Activated CD4-positive, alpha-beta T cell treated with anti-CD3 and anti-CD28 coated beads, Interleukin-2, amount 10 ng/mL, durations not matched to agents 24 days and 14 days (primary cell): ENCODE measurements at regions not wholly inside any gene's neighbourhood (a gene's known extent, or its start where the extent isn't known, plus 50 kb on each side); places are given as distances from the start of the nearest gene placed in this dataset.
"Not testable (repeated sequence)": the region's sequence is repeated elsewhere in the genome, so short reads cannot be mapped to it uniquely, and the experiment has no call there.

Experiments used
- DNase-seq: peaks from one replicate; pipeline ENCODE4 v3.0.0; 2022
- H3K27ac Mint-ChIP-seq: one replicate; pipeline ENCODE4 v1.8.0; 2022; ENCODE audit warnings: mild to moderate bottlenecking, mixed read lengths
- H3K27me3 Mint-ChIP-seq: one replicate; pipeline ENCODE4 v1.8.0; 2022; ENCODE audit warnings: mixed read lengths
- H3K36me3 Mint-ChIP-seq: one replicate; pipeline ENCODE4 v1.8.0; 2022; ENCODE audit warnings: low read depth, mild to moderate bottlenecking, mixed read lengths
- H3K4me1 Mint-ChIP-seq: one replicate; pipeline ENCODE4 v1.8.0; 2021; ENCODE audit warnings: mixed read lengths
- H3K4me3 Mint-ChIP-seq: one replicate; pipeline ENCODE4 v1.8.0; 2022; ENCODE audit warnings: mild to moderate bottlenecking, moderate library complexity, mixed read lengths
- H3K9me3 Mint-ChIP-seq: one replicate; pipeline ENCODE4 v1.8.0; 2021; ENCODE audit warnings: mixed read lengths
- intact Hi-C: fragments of 100-400 bp; cut with micrococcal nuclease; formaldehyde crosslinking; loops from one replicate; pipeline ENCODE4 v1.15.1; 2023

GRCh38 chr16:16917191-16917785 is 538.3 kb downstream of the NPIPA7 start:
- Mint-ChIP-seq H3K4me1 (no peaks in the 10 kb centered on the region), H3K27me3 (no peaks in the 10 kb centered on the region), H3K36me3 (no peaks in the 10 kb centered on the region), H3K27ac (no peak overlapping the region), H3K9me3 (no peaks in the 10 kb centered on the region), H3K4me3 (no peak overlapping the region)
- intact Hi-C loops: no loop called here
- DNase-seq: no peak

- H3K4me1 Mint-ChIP-seq: no peaks in the 10 kb centered on the region
- no peak for DNase-seq
- intact Hi-C loops: no loop called here
- H3K36me3 Mint-ChIP-seq: no peaks in the 10 kb centered on the region
- H3K9me3 Mint-ChIP-seq: no peaks in the 10 kb centered on the region
- no peak overlapping the region for H3K27ac Mint-ChIP-seq
- no peak overlapping the region for H3K4me3 Mint-ChIP-seq
- no peaks in the 10 kb centered on the region for H3K27me3 Mint-ChIP-seq
Measured at GRCh38 chr16:16923479-16923878, 544.5 kb downstream of the NPIPA7 start.

GRCh38 chr16:16924613-16925012 is 545.7 kb downstream of the NPIPA7 start:
- intact Hi-C loops: no loop called here
- no peaks in the 10 kb centered on the region for H3K27me3 Mint-ChIP-seq
- H3K9me3 Mint-ChIP-seq: no peaks in the 10 kb centered on the region
- no peaks in the 10 kb centered on the region for H3K36me3 Mint-ChIP-seq
- no peaks in the 10 kb centered on the region for H3K4me1 Mint-ChIP-seq
- H3K27ac Mint-ChIP-seq: no peak overlapping the region
- no peak for DNase-seq
- H3K4me3 Mint-ChIP-seq: no peak overlapping the region

- Mint-ChIP-seq H3K4me3 (no peak overlapping the region), H3K4me1 (no peaks in the 10 kb centered on the region), H3K36me3 (no peaks in the 10 kb centered on the region), H3K9me3 (no peaks in the 10 kb centered on the region), H3K27ac (no peak overlapping the region), H3K27me3 (no peaks in the 10 kb centered on the region)
- intact Hi-C loops: no loop called here
- no peak for DNase-seq
Measured at GRCh38 chr16:16925432-16925831, 545.3 kb downstream of the XYLT1 start.

GRCh38 chr16:16928532-16929109 is 542.1 kb downstream of the XYLT1 start:
- Mint-ChIP-seq H3K36me3 (no peaks in the 10 kb centered on the region), H3K4me3 (no peak overlapping the region), H3K27ac (no peak overlapping the region), H3K27me3 (no peaks in the 10 kb centered on the region), H3K9me3 (no peaks in the 10 kb centered on the region), H3K4me1 (no peaks in the 10 kb centered on the region)
- intact Hi-C loops: no loop called here
- DNase-seq: no peak

GRCh38 chr16:16930309-16931000 is 540.3 kb downstream of the XYLT1 start:
- no peaks in the 10 kb centered on the region for H3K27me3 Mint-ChIP-seq
- H3K4me3 Mint-ChIP-seq: no peak overlapping the region
- intact Hi-C loops: no loop called here
- H3K4me1 Mint-ChIP-seq: no peaks in the 10 kb centered on the region
- no peaks in the 10 kb centered on the region for H3K9me3 Mint-ChIP-seq
- no peaks in the 10 kb centered on the region for H3K36me3 Mint-ChIP-seq
- no peak for DNase-seq
- H3K27ac Mint-ChIP-seq: no peak overlapping the region

- H3K36me3 Mint-ChIP-seq: no peaks in the 10 kb centered on the region
- DNase-seq: no peak
- H3K27me3 Mint-ChIP-seq: peaks cover 4% of the 10 kb centered on the region
- no peak overlapping the region for H3K27ac Mint-ChIP-seq
- H3K4me3 Mint-ChIP-seq: no peak overlapping the region
- intact Hi-C loops: no loop called here
- no peaks in the 10 kb centered on the region for H3K4me1 Mint-ChIP-seq
- H3K9me3 Mint-ChIP-seq: no peaks in the 10 kb centered on the region
Measured at GRCh38 chr16:16933861-16934260, 536.9 kb downstream of the XYLT1 start.

GRCh38 chr16:16934660-16935059 is 536.1 kb downstream of the XYLT1 start:
- intact Hi-C loops: no loop called here
- no peaks in the 10 kb centered on the region for H3K4me1 Mint-ChIP-seq
- H3K36me3 Mint-ChIP-seq: no peaks in the 10 kb centered on the region
- H3K9me3 Mint-ChIP-seq: no peaks in the 10 kb centered on the region
- no peak overlapping the region for H3K4me3 Mint-ChIP-seq
- H3K27ac Mint-ChIP-seq: no peak overlapping the region
- DNase-seq: no peak
- H3K27me3 Mint-ChIP-seq: peaks cover 4% of the 10 kb centered on the region

- H3K36me3 Mint-ChIP-seq, intact Hi-C loops, H3K4me1 Mint-ChIP-seq, H3K4me3 Mint-ChIP-seq, H3K9me3 Mint-ChIP-seq, H3K27ac Mint-ChIP-seq, H3K27me3 Mint-ChIP-seq, DNase-seq: not testable (repeated sequence)
Measured at GRCh38 chr16:16935909-16936308, 534.9 kb downstream of the XYLT1 start.

GRCh38 chr16:16937576-16937975 is 533.2 kb downstream of the XYLT1 start:
- H3K36me3 Mint-ChIP-seq: no peaks in the 10 kb centered on the region
- no peaks in the 10 kb centered on the region for H3K4me1 Mint-ChIP-seq
- H3K4me3 Mint-ChIP-seq: no peak overlapping the region
- H3K27ac Mint-ChIP-seq: no peak overlapping the region
- no peak for DNase-seq
- peaks cover 4% of the 10 kb centered on the region for H3K27me3 Mint-ChIP-seq
- no peaks in the 10 kb centered on the region for H3K9me3 Mint-ChIP-seq
- intact Hi-C loops: no loop called here

GRCh38 chr16:16938009-16938408 is 532.8 kb downstream of the XYLT1 start:
- H3K4me3 Mint-ChIP-seq: no peak overlapping the region
- H3K36me3 Mint-ChIP-seq: no peaks in the 10 kb centered on the region
- no peak overlapping the region for H3K27ac Mint-ChIP-seq
- no peak for DNase-seq
- H3K4me1 Mint-ChIP-seq: no peaks in the 10 kb centered on the region
- no peaks in the 10 kb centered on the region for H3K9me3 Mint-ChIP-seq
- intact Hi-C loops: no loop called here
- H3K27me3 Mint-ChIP-seq: peaks cover 4% of the 10 kb centered on the region

- Mint-ChIP-seq H3K9me3 (no peaks in the 10 kb centered on the region), H3K27me3 (peaks cover 4% of the 10 kb centered on the region), H3K36me3 (no peaks in the 10 kb centered on the region), H3K4me1 (no peaks in the 10 kb centered on the region), H3K4me3 (no peak overlapping the region), H3K27ac (no peak overlapping the region)
- intact Hi-C loops: no loop called here
- DNase-seq: no peak
Measured at GRCh38 chr16:16938980-16939379, 531.8 kb downstream of the XYLT1 start.

GRCh38 chr16:16940351-16940750 is 530.4 kb downstream of the XYLT1 start:
- no peaks in the 10 kb centered on the region for H3K4me1 Mint-ChIP-seq
- no peak overlapping the region for H3K4me3 Mint-ChIP-seq
- no peak for DNase-seq
- peaks cover 6% of the 10 kb centered on the region for H3K27me3 Mint-ChIP-seq
- no peaks in the 10 kb centered on the region for H3K9me3 Mint-ChIP-seq
- H3K27ac Mint-ChIP-seq: no peak overlapping the region
- H3K36me3 Mint-ChIP-seq: no peaks in the 10 kb centered on the region
- intact Hi-C loops: no loop called here

- H3K9me3 Mint-ChIP-seq, DNase-seq, H3K27ac Mint-ChIP-seq, H3K36me3 Mint-ChIP-seq, H3K4me3 Mint-ChIP-seq, H3K4me1 Mint-ChIP-seq, H3K27me3 Mint-ChIP-seq, intact Hi-C loops: not testable (repeated sequence)
Measured at GRCh38 chr16:16942849-16943248, 527.9 kb downstream of the XYLT1 start.

- H3K4me1 Mint-ChIP-seq: no peaks in the 10 kb centered on the region
Measured at GRCh38 chr16:16945207-16945606, 525.6 kb downstream of the XYLT1 start.

More at GRCh38 chr16:16945207-16945606, 525.6 kb downstream of the XYLT1 start:
- Mint-ChIP-seq H3K27ac (no peak overlapping the region), H3K4me3 (no peak overlapping the region), H3K36me3 (no peaks in the 10 kb centered on the region), H3K9me3 (peaks cover 5% of the 10 kb centered on the region), H3K27me3 (peaks cover 3% of the 10 kb centered on the region)
- DNase-seq: no peak
- intact Hi-C loops: no loop called here
